GM12875 (cell line): ENCODE measurements at regions not wholly inside any gene's neighbourhood (a gene's known extent, or its start where the extent isn't known, plus 50 kb on each side); places are given as distances from the start of the nearest gene placed in this dataset.

Experiments
- H3K4me3 ChIP-seq: one replicate; pipeline ENCODE4 v1.5.1; 2011; ENCODE audit warnings: low read depth, low read length, control low read depth
- CTCF ChIP-seq: IDR thresholded peaks from 2 replicates; pipeline ENCODE4 v1.5.1; 2011; ENCODE audit warnings: low read depth, mild to moderate bottlenecking, control low read depth, inconsistent platforms, low read length, moderate library complexity, borderline replicate concordance; ENCODE audit not compliant: insufficient read depth

- H3K4me3 ChIP-seq, result no peak overlapping the region
These were observed 148.4 kb downstream of the TBXT start for GRCh38 chr6:166019214-166019613.

DNA sequence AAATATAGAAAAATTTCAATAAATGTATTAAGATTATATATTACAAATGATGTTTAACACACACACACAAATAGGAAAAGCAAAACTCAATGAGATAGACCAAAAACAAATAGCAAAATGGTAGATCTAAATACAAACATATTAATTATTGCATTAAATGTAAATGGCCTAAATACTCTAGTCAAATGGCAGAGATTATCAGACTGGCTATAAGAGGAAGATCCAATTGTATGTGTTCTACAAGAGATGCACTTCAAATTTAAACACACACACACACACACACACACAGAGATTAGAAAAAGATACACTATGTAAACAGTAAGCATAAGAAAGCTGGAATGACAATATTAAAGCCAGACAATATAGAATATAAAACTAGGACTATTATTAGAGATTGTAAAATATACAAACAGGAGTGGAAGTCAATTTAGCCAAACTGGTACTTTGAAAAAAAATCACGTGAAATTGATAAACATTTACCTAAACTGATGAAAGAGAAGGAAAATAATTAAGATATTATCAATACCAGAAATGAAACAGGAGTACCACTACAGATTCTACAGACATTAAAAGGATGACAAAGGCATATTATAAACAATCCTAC lies 150.5 kb downstream of the TBXT start:
- TF ChIP-seq CTCF, result no peak
- no peak overlapping the region for H3K4me3 ChIP-seq

More at GRCh38 chr6:166019214-166019613, 148.4 kb downstream of the TBXT start:
- TF ChIP-seq CTCF, result no peak

DNA sequence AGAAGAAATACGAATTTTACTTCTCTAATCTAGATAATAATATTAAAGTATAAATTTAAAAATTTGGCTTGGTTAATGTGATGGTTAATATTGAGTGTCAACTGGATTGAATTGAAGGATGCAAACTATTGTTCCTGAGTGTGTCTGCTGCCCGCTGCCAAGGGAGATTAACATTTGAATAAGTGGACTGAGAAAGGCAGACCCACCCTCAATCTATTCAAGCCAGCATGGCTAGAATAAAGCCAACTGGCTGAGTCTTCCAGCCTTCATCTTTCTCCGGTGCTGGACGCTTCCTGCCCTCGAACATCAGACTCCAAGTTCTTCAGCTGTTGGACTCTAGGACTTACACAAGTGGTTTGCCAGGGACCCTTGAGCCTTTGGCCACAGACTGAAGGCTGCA lies 152.7 kb downstream of the TBXT start:
- TF ChIP-seq CTCF, result no peak
- H3K4me3 ChIP-seq, result no peak overlapping the region

GRCh38 chr6:166010136-166010960 lies 157.3 kb downstream of the TBXT start:
- H3K4me3 ChIP-seq, result no peak overlapping the region
- TF ChIP-seq CTCF, result no peak

GRCh38 chr6:166009385-166010031 lies 158.1 kb downstream of the TBXT start:
- TF ChIP-seq CTCF, result no peak

DNA sequence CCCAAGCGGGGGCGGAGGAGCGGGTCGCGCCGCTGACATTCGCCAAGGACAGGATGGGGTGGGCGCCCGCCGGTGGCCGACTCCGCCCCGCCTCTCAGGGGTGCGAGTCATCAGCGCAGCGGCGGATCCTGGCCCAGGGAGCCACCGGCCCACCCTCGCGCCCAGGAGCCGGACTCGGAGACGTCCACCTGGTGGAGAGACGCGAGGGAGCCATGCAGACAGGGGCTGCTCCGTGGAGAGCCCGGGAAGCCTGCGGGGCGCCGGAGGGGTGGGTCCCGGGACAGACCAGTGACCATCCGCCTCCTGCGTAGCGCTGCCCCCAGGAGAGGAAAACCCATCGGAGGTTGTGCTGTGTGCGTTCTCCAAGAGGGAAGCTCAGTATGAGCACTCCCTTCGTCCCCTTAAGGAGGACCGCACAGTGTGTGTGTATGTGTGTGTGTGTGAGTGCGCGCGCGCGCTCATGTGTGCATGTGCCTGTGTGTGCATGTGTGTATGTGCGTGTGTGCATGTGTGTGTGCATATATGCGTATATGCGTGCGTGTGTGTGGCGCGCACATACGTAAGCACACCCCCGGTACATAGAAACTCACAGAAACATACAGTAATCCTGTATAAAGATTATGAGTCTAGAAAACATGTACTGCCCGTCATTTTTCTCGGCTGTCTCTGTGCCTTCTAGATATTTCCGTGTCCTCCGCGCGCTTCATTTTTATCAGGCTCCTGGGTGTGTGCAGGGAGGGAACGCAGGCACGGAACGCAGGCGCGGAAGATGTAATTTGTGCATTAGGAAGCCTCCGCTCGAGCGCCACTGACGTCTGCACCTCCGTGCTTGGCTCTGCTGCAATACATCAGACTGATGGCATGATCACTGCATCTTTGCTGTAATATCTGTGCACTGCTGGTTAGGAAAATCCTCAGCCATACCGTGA lies 158.9 kb downstream of the TBXT start:
- no peak overlapping the region for H3K4me3 ChIP-seq
- no peak for TF ChIP-seq CTCF

More at GRCh38 chr6:166009385-166010031, 158.1 kb downstream of the TBXT start:
- no peak overlapping the region for H3K4me3 ChIP-seq
